GM18505 (cell line): ENCODE measurements at regions not wholly inside any gene's neighbourhood (a gene's known extent, or its start where the extent isn't known, plus 50 kb on each side); places are given as distances from the start of the nearest gene placed in this dataset.

ENCODE experiments used
- ATAC-seq: cut with Tn5 transposase; IDR thresholded peaks from one replicate; pipeline ENCODE4 v1.9.1; 2021; ENCODE audit not compliant: unreplicated experiment
- POLR2A ChIP-seq: IDR thresholded peaks from 4 replicates; pipeline ENCODE4 v1.6.1; 2011; ENCODE audit warnings: borderline replicate concordance; ENCODE audit not compliant: insufficient read depth, insufficient read length; ENCODE audit errors: extremely low read depth

GRCh38 chr2:5453220-5454050, 238.7 kb upstream of the SOX11 start:
- TF ChIP-seq POLR2A, result no peak
- ATAC-seq, result no peak

DNA sequence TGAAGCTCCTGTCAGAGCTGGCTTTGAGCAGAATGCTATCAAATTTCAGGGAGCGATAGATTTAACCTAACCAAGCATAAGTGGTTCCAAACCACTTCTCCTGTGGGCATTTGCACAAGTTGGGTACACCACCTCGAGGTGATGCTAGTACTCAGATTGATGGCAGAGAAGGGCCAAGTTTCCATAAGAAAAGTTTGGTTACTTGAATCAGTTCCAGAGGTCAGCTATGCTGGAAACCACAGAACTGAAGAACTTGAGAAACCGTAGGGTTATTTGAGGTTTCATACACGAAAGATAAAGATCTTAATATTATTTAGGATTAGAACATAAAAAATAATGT, 238.2 kb upstream of the SOX11 start:
- no peak for TF ChIP-seq POLR2A
- ATAC-seq, result no peak

DNA sequence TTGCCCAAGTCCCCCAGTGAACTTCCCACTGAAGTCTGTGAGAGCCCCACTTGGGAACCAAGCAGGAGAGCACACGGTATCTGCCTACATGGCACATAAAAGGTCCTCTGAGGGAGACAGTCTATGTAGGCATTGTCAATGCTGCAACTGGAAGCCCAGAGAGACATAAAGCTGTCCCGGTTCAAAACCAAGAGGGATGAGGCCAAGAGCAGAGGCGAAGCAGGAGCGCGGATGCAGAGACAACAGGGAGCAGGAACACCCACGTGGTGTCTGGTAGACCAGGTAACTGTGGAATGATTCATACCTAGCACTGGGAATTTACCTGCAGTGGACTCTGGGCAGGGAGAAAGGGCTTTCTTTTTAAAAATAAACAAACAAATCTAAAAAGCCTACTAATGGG, 233.1 kb upstream of the SOX11 start:
- no peak for TF ChIP-seq POLR2A
- ATAC-seq, result no peak

DNA sequence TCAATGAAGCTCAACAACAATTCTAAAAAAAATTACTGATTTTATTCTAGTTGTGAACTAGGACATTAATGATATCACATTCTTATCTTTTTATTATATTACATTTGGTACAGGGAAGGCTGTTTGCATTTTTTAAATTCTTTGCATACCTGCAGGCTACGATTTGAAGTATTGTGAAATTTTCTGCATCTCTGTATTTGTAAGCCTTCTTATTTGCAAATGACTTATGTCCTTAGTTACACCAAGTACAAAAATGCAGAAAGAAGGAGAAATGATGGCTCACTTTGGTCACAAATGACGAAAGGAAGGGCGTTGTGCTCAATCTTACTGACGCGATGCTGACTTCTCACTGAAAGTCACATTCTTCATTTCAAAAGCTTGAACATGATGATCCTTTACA, 227.5 kb upstream of the SOX11 start:
- ATAC-seq, result no peak
- TF ChIP-seq POLR2A, result no peak

GRCh38 chr2:5465859-5466258, 226.3 kb upstream of the SOX11 start:
- no peak for TF ChIP-seq POLR2A
- no peak for ATAC-seq

- no peak for TF ChIP-seq POLR2A
- no peak for ATAC-seq
Observed at GRCh38 chr2:5467178-5467905, 224.8 kb upstream of the SOX11 start.

DNA sequence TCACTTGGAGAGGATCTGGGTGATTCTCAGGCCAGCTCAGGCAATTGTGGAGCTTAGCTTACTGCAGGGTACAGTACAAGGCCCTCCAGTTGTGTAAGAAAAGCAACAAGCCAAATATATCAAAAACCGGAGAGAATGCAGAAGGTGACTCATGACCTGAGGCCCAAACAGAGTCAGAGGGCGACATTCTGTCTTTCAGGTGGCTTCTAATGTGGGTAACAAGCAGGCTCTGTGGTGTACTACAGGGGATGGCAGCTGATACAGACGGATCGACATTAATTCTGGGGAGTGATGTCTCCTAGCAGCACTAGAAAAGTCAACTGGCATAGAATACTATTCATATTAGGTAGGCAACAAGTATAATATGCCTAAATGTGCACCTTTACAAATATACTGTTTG, 219.5 kb upstream of the SOX11 start:
- ATAC-seq, result no peak
- no peak for TF ChIP-seq POLR2A

DNA sequence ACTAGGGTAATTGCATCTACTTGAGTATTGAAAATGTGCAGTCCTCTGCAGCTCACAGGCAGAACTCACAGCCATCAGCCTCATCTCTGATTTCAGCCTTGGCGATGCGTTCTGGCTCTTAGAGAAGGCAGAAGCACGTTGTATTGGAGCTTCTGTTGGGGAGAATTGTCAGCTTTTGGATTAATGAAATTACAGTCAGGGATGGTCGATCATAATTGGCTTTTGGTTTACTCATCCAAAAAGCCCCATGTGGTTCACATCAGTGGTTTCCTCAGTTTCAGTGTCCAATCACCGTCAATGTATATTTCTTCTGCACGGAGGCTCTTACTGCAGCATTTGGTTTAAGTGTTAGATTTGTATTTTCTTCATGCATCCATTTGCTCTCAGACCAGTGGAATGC, 218.5 kb upstream of the SOX11 start:
- ATAC-seq, result no peak
- no peak for TF ChIP-seq POLR2A

DNA sequence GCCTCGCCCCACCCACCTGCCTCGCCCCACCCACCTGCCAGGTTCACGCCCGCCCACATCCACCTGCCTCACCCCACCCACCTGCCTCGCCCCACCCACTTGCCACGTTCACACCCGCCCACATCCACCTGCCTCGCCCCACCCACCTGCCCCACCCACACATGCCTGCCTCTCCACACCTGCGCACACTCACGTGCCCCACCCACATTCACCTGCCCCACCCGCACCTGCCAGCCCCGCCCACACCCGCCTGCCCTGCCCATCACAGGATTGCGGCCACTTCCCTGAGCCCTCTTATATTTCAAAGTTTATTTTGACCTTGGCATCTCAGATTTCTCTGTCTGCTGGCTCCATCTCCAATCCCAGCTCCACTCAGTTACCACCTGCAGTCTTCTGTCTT, 217.5 kb upstream of the SOX11 start:
- no peak for TF ChIP-seq POLR2A
- no peak for ATAC-seq

- ATAC-seq, result no peak
- no peak for TF ChIP-seq POLR2A
Observed at GRCh38 chr2:5479265-5479928, 212.8 kb upstream of the SOX11 start.

DNA sequence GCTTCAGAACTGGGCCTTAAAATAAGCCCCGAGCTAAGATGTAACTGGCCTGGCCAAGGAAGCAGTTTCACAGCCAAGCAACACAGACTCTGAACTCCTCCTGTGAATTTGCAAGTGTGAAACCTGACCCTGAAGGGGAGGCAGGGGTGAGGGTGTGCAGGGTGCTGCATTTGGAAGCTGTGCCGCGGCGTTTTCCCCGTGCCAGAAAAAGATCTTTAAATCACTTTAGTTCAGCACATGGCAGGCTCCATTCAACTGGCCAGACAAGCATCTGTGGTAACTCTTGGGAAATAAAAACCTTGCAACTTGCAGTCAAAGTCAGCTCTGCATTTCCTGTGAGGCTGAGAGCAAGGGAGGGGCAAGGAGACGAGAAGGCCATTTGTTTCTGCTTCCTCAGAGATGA, 209.3 kb upstream of the SOX11 start:
- no peak for TF ChIP-seq POLR2A
- ATAC-seq, result no peak

- no peak for ATAC-seq
- no peak for TF ChIP-seq POLR2A
Observed at GRCh38 chr2:5484868-5485267, 207.3 kb upstream of the SOX11 start.

DNA sequence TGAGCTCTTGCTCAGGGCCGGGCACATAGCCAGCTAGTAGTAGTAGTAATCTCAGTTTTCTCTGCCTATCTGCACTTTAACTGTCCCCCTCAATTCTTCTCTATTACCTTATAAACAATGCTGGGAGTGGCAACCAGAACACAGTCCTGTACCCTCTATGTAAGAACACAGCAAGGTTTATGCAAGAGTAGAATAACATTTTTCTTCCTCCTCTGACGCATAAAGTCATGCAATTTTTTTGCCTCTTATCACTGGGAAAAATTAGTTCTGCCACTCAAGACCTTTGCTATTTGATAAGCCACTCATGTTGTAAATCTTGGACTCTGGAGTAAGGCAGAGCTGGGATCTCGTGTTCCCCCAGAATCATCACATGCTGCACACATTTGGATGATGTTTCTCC, 200.7 kb upstream of the SOX11 start:
- no peak for TF ChIP-seq POLR2A
- no peak for ATAC-seq

DNA sequence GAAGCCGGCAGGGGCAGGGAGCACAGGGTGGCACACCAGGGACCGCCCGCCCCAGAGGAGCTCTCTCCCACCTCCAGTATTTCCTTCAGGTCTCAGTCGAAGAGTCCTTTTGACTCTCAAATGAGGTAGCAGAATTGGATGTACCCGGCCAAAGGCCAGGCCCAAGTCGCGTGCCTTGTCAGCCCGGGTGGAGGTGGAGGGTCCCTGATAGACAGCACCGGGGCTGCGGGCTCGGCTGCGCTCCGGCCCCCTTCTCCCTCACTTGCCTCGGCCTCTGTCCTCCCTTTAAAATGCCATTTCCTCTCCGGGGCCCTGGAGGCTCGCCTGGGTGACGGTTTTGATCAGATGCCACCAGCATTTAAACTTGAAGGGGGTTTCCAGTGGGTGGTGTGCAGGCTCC, 198.9 kb upstream of the SOX11 start:
- no peak for TF ChIP-seq POLR2A
- ATAC-seq, result no peak
